GM19438 (cell line): ENCODE measurements at regions not wholly inside any gene's neighbourhood (a gene's known extent, or its start where the extent isn't known, plus 50 kb on each side); places are given as distances from the start of the nearest gene placed in this dataset.

Source experiments
- ATAC-seq: cut with Tn5 transposase; IDR thresholded peaks from one replicate; pipeline ENCODE4 v1.9.1; 2021; ENCODE audit warnings: low read depth; ENCODE audit not compliant: unreplicated experiment

DNA sequence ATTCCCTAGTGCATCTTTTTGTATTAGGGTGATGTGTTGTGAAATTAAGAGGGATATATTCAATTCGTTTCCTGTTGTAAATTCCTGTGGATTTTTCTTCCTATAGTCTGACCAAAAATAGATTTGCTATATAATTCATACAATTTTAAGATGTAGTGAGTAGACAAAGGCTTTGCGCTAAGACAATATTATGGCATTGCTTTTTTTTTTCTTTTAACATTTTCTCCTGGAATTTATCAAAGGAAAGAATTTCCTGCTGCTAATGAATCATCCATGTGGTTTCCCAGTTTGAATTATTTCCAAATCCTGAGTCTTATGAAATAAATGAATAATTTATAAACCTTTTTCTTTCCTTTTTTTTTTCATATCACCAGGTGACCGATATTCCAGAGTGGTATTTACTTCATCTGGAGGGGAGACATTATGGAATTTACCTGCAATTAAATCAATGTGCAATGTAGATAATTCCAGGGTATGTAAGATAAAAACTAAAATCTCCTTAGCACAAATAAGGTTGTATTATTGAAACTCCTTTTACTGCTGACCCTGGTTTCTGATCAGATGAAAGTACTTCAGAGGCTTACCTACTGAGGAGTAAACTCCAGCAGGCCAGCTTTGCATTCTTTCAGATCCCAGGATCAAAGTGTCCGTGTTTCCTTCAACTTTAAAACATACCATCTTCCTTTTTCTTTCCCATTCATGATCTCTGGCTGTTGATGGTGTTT lies 148.4 kb downstream of the TLR5 start:
- ATAC-seq, result no peak

DNA sequence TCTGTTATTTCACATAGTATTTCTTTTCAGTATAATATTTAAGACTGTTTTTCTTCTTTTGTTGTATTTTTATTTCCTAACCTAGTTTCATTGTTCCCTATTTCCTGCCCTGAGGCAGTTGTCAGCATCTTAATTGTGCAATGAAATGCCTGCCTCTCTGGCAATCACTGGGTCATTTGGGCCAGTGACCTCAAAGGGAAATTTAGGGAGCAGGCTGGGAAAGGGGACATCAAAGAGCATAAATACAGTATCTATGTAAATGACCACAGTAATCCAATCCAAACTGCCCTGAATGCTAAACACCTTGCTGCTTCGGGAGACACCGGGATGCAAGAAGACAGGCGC lies 147.8 kb downstream of the TLR5 start:
- no peak for ATAC-seq

DNA sequence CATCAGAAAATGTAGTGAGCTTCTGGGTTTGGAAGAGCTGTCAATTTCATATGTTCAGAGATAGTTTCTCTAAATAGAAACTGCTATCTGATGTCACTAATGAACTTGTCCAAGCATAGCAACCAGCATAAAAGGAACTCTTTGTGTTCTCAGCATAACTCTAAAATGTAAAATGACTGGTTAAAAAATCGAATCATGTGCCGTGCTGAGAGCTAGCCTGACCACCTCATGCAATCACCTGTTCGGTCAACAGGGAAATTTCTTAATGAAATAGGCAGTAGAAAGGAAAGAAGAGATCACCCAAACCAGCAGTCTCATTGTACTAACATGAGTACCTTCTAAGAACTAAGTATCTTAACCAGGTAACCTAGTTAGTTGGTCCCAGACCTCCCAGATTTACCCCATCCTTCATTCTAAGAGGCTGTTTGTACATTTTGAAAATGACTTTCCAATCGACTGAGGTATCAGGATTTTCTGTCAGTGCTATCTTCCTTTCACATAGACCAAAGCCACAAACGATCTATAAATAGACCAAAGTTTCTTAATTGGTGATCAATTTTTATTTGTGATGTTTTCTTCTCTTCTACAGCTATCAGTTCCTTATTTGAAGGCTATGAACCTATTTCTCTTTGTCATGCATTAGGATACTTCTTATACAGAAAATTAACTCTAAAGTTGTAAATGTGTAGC lies 147.3 kb downstream of the TLR5 start:
- ATAC-seq, result peak; percentile 61

DNA sequence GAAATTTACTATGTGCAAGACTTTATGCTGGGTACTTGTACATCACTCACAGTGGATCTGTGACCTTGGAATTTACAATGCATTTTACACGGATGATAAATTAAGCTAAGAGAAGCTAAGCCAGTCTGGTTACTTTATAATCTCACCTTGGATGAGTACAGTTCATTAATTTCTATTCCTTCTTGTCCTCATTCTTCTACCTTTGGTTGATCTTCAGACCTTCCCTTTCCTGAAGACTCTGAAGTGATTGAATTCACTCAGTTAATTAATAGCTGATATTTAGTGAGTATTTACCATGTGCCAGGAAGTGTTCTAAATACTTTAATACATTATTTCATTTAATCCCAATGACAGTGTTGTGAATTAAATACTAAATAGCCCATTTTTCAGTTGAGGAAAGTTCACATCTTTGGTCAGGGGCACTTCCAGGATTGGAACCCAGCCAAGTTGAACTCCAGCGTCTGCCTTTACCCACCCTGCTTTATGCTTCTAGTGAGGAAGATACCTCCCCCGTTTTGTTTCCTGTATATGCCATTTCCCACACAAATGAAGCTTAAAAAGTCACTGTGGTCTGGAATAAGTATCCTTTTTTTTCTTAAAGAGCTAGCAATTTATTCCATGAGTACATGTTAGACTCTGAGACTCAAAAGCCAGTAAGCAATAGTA lies 146.6 kb downstream of the TLR5 start:
- ATAC-seq, result no peak

DNA sequence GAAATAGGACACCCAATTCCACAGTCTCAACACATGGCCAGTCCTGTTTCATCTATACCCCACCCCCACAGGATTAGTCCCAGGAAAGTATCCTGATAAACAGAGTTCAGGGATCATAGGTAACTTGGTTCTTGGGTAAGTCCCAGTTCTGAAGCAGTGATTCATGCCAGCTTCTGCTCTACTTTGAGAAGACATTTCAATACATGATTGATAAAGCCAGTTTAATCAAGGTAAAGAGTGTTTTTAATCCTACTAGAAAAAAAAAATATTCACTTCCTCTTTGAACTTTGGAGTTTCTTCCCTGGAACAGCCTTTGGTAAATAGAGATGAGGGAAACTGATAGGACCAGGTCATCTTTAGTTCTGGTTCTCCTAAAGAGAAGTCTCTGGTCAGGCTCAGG lies 142.4 kb downstream of the TLR5 start:
- no peak for ATAC-seq

DNA sequence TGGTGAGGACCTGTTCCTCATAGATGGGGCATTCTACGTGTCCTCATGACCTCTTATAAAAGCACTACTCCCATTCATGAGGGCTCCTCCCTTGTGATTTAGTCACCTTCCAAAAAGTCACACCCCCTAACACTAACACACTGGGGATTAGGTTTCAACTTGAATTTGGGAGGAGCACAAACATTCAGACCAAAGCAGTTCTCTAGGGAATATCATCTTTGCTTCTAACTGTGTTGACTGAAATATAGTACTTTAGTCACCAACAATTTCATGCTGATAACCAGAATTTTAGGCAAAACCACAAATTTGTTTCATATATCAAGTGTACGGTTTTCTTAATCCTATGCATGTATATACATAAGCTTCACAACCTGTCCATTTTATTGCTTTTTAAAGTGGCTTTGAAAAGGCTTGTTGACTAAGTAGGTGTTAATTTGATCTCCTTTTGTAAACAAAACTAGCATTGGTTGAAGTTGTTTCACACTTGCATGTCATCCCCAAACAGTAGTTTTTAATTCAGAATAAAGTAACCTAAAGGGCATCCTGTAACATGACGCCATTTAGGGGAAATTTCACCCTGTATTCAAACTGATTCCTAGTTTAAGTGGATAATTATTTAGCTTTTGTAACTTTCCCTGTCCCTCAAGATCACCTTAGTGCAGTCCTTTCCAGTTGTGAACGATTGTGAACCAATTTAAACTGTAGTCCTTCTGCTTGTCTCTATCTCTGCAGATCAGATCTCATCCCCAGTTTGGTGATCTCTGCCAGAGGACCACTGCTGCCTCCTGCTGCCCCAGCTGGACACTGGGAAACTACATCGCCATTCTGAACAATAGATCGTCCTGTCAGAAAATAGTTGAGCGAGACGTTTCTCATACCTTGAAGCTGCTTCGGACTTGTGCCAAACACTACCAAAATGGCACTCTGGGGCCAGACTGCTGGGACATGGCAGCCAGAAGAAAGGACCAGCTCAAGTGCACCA lies 141.1 kb downstream of the TLR5 start:
- no peak for ATAC-seq

DNA sequence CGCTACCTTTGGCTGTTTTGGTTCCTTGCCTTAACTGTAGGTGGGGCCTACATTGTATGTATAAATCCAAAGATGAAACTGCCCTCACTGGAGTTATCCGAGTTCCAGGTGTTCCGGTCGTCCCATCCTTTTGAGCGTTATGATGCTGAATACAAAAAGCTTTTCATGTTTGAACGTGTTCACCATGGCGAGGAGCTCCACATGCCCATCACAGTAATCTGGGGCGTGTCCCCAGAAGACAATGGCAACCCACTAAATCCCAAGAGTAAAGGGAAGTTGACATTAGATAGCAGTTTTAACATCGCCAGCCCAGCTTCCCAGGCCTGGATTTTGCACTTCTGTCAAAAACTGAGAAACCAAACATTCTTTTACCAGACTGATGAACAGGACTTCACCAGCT lies 139.5 kb downstream of the TLR5 start:
- no peak for ATAC-seq

DNA sequence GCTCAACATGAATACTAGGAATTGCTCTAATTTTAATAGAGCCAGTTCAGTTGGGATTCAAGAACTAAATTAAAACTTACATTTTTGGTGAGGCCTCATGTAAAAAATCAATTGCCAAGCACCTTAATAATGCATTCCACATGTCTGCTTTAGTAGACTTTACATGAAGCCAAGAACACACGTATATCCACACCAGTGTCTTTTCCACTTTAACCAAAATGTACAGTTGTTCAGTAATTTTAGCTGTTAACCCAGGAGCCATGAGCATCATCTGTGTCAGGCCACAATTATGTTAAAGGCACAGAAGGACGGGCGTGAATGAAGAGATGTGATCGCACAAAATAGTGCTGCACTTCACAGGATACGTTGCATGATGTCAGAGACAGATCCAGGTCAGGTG lies 136.7 kb downstream of the TLR5 start:
- ATAC-seq, result no peak

DNA sequence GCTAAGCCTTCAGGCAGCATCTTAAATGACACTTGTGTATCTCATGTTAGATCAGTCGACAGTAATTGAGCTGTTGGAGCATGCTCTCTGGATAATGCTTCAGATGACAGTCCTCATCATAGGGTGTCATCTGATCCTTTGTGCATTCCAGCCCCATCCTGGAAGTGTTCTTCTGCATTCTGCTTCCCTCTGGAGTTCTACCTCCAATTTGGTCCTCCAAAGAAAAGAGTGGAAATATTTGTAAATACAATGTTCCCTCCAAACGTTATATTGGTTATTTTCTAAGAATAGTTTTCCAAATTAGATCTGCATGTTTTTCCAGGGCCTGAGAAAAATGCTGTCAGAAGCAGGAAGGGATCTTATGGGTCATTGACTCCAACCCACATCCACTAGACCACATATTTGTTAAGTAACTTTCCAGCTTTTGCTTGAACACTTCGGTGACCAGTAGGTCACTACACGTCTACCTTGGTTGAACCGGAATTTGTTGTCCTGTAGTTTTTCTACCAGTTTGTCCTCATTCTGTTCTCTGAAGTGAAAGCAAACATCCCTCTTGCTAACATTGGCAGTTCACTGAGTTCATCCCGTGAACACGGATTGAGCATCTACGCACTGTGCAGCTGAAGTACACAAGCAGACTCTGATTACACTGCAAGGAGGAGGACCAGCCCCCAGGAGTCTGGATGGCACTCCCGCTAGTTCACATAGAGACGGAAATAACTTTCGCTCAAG lies 136.0 kb downstream of the TLR5 start:
- no peak for ATAC-seq

DNA sequence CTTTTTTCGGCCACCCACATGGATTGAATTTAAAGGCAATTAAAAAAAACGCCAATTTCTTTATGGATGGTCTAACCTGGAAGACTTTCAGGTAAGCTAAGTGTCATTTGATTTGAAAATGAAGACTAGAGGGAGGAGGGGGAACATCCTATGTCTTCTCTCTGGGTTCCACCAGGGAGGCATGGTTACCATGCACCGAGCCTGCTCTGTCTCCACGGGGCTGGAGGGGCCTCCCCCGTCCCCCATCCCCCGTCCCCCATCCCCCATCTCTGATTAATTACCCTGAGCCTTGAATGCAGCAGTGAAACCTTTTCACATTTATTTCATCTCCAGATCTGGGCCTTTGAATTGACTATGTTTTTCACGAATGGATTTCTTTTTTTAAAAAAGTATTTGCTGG lies 135.1 kb downstream of the TLR5 start:
- no peak for ATAC-seq

DNA sequence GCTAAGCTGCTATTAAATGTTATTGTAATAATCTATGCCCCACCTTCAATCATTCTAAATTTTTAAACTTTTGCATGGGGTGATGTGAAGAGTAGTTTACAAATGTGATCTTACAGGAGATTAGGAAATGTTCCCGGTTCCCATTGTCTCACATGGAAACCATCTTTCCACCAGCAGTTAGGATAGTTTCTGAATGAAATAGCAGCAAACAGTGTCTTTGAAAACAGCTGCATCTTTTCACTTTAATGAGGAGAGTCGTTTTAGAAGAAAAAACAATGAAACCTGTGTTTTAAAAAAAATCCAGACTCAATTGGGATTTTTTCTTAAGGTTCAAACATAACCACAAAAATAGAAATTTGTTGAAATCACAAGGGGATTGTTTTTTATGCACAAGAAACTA lies 134.2 kb downstream of the TLR5 start:
- no peak for ATAC-seq

DNA sequence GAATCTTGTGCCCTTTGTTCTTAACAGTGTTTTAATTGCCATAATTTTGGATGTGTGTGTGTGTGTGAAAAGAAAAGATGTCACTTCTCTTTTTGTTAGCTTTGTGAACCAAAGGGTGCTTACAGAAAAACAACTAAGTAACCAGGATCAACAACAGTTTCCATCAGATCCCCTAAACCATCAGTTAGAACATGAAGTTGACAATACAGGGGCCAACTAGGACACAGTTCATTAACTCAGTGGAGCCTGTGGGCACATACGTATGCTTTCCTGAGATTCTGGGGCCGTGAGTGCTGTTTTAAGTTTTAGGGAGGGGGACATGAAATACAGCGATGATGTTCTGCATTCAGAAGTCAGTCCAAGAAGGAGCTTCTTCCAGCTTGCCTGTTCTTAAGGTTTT lies 133.6 kb downstream of the TLR5 start:
- no peak for ATAC-seq

DNA sequence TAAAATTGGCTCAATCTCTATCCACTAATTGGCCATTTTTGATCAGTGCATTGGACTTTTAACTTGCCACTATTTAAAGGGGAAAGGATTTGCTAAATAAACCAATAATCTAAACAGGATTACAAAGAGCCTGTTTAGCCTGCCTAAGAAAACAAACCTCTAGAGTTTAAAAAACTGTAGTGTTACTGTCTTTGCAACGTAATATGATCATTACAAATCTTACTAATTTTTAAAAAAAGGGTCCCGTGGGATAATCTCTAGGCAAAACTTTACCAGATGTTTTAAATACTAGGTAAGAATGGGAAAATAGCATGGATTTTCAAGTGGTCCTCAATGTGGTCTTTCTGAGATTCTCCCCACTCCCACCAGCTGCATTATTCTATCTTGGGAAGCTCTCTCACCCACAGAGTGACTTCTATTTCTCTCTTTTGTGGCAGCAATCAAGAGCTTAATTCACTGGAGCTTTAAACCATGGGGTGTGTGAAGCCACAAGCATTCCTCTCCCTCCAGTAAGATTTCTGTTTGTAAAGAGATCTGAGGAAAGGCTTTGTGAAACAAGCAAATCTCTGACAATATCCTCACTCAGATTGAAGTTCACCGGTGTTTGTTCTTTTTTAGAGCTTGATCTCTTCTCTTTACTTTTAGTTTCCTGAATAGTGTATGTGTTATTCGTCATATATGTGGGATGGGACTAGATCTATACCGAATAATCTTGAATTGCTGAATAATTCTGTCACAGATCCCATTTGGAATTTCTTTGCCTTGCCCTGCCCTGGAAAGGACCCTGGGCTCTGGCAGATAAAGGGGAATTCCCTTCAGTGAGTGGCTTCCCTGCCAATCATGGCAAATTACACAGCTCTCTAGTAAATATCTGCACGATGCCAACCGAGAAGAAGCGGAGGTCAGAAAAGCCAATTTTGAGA lies 132.2 kb downstream of the TLR5 start:
- no peak for ATAC-seq

DNA sequence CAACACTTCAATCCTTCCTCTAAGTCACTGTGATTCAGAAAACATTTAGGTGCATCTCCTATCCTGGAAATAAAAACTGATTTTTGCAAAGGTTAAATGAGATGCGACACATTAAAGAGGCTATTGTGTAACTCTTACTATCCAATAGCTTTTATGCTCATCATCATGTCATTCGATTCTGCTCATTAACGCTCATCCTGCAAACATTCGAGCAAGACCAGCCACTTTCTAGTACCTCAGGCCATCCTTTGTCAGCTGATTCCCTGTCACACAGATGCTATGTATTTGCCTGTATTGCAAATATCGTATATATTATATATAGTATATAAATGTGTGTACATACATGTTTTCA lies 131.6 kb downstream of the TLR5 start:
- ATAC-seq, result no peak

DNA sequence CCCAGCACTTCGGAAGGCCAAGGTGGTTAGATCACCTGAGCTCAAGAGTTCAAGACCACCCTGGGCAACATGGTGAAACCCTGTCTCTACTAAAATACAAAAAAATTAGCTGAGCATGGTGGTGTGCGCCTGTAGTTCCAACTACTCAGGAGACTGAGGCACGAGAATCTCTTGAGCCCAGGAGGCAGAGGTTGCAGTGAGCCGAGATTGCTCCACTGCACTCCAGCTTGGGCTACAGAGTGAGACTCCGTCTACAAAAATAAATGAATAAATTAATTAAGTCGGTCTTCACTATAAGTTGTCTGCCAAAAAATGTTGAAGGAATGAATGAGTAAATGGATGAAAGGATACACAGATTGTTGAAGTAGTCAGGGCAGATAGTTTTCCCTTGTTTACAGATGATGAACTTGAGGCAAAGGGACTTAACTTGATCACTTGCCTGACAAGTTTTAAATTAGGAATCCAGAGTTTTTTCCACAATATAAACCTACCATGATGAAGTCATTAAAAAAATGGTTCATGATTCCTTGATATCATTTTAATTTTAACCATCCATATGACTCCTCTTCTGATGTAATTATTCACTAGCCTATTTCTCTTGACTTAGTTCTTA lies 130.8 kb downstream of the TLR5 start:
- no peak for ATAC-seq

DNA sequence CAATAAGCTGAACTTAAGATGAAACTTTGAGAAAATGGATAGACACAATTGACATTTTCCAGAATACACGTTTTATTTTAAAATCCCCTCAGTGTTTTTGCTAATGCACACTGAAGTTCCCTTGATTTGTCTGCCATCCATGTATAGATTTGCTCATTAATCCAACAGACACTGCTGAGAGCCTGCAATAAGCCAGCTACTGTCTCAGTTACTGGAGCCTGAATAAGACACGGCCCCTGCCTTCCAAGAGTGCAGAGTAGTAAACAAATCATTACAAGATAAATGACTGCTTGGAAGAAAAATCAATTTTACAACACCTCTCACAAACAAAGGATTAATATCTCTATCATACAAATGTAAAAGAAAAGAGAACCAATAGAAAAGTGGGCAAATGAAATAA lies 130.1 kb downstream of the TLR5 start:
- no peak for ATAC-seq

DNA sequence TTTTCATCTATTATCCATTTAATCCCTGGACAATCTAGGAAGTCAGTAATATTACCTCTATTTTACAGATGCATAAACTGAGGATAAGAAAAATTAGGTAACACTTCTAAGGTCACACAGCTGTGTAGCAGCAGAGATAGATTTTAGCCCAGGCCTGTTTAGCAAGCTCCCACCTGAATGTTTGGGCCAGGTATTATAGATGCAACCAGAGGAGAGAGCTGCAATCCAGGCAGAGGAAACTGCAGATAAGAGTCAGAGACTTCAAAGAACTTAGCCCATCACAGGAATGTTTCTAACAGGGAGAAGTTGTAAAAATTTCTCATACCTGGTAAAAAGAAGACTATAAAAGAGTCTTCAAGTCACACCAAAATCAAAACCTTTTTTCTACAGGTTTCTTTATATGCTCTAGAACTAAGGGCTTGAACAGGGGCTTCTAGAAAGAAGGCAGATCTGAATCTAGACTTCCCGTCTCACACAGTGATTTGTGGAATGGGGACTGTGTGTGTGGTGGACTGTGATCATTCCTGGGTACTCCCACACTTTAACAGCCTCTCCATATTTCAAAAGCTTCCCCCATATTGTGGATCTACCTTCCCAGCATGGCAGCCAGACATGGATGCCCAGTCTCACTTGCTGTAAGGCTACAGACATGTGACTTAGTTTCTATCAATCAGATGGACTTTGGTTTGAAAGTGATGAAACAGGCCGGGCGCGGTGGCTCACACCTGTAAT lies 128.7 kb downstream of the TLR5 start:
- no peak for ATAC-seq

DNA sequence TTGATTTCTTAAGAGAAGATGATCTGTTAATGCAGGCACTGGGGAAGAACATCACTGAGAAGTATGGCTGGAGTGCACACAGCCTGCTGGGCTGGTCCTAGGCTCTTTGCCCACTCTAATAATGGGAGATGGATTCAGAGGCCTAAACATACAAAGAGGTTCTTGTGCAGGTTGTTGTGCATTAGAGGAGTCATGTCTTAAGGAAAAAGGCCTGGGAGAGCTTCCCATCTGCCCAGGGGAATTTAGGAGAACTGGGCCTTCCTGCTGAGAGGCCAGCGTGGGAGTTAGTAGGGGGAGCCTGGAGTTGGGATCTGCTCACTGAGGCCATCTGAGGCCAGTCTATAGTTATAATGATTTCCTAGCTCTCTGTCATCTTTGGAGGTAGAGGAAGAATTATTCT lies 126.7 kb downstream of the TLR5 start:
- no peak for ATAC-seq
